DMS114 treated with DMSO at 0.1 percent for 48 hours (cell line): ENCODE measurements at regions not wholly inside any gene's neighbourhood (a gene's known extent, or its start where the extent isn't known, plus 50 kb on each side); places are given as distances from the start of the nearest gene placed in this dataset.
A peak's percentile ranks its signal among the peaks of the same experiment; 100 is the strongest.

ENCODE experiments used
- DNase-seq: peaks from one replicate; lab custom pipeline; 2025; ENCODE audit not compliant: unreplicated experiment; lab: John Stamatoyannopoulos, UW

DNA sequence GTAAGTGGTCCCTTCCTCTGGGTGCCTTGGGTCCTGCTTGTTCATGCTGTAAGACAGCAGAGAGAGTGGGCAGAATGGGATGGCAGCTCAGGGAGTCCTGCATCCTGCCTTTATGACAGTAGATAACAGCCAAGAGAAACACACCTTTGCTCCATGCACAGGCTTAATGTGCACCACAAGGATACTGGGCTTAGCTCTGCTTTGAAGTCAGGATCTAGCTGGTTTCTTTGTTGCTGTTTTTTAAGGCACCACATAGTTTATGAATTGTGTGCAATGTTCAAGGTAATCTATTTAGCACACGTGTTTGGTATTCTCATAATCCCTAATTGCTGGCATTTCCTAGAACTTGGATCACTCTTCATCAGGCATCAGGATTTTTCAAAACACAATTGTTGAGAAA lies 239.5 kb upstream of the DCN start:
- DNase-seq: no peak

DNA sequence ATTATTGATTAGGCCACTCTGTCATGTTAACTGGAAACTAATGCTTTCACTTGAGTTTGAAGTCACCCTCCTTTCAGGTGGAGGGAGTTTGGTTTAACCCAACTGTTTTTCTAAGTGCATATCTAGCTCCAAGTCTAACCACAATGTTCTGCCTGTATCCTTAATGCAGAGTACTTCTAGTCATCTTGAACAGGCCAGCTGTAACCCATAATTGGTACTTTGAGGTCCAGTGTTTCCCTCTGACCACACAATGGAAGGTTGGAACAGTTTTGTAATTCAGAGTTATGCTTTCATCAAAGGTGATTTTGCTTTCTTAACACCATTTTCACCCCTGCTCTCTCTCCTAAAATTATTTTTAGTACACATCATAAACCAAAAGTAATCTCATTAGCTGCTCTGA lies 237.2 kb upstream of the DCN start:
- DNase-seq: no peak

DNA sequence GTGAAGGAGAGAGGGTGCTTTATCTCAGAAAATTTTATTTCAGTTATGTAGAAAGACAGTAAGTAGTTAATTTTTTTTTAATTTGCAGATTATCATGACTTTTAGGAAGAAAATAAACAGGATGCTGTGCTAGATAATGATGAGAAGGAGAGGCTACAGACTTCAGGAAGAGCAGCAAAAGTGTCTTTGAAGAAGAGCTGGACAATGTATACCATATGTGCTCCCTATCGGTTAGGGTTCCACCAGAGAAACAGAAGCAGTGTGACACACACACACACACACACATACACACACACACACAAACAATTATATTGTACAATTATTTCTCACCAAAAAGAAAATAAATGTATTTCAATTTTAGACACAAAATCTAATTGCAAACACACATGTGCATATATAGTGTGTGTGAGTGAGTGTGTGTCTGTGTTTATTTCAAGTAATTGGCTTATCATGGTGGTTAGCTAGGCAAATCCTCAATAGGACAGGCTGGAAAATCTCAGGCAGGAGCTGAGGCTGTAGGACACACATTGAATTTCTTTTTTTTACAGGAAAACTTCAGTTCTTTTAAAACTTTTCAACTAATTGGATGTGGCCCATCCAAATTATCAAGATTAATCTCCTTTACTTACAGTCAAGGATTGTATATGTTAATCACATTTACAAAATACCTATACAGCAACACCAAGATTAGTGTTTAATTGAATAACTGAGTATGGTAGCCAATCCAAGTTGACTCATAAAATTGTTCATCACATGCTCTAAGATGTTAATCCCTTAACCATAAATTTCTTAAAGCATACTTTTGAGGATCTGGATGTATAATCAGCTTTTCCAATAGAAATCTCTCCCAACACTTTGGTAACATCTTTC lies 235.8 kb upstream of the DCN start:
- DNase-seq: no peak

DNA sequence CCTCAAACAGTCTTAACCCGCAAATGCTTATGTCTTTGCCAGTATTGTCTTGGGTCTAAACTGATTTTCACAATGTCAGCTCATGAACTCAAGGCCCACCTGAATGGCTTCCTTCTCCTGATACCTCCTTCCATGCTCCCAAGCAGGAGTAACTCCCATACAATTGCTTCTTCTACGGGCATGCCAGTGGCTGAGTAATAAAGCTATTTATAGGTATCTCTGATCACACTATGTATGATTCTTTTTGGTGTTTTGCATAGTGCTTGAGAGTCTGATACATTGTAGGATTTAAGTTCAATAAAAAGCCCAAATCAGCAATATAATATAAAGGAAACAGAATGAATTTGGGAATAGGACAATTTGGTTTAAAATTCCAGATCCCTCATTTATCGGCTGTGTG lies 235.0 kb upstream of the DCN start:
- no peak for DNase-seq

DNA sequence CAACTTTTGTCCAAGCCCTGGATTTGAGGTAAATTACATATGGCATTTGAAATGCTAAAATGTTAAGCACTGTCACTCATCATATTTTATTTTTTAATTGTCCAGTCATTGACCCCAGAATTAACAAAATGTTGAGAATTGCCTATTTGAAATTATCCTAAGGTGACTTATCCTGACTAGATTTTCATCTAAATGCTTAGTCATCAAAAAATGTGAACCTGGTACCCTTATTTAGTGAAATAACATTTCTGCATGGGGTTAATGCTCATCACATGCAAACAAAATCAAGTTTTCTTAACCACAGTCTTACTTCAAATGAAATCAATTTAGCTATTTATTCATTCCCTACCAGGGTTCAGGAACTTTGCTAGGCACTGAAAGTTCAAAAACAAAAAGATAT lies 232.0 kb upstream of the DCN start:
- no peak for DNase-seq

DNA sequence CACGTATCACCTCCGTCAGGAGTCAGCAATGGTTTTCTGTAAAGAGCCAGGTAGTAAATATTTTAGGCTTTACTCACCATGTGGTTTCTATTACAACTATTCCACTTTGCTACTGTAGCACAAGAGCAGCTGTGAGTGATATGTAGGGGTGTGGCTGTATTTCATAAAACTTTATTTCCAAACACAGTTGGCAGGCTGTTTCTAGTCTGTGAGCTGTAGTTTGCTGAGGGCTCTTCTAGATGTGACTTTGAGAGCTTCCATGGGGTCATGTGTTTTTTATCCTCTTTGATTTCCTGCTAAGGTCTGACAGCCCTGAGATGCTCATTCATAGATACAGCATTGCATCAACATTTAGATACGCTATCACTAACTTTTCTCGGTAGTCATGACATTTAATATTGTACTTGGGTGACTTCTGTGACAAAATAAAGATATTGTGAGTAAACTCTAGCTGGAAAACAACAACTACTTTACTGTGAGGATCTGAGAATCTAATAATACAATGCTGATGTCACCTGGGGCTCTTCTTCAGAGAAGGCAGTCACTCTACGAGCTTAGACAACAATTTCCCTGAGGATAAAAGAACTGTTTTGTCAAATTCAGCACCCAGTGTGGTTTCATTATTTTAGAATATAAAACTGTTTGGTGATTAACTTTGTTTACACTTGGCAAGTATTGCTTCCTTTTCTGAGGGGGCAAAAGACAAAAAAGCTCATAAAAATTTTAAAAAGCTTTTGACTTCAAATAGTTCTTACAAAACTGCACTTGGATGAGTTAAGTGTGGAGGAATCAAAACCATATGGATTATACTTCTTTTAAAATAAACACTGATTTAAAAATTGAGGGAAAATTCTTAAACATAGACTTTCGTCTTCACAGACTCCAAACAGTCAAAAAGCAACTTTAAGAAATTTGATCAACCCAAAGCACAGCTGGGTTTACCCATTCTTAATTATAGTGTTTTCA lies 231.2 kb upstream of the DCN start:
- no peak for DNase-seq

DNA sequence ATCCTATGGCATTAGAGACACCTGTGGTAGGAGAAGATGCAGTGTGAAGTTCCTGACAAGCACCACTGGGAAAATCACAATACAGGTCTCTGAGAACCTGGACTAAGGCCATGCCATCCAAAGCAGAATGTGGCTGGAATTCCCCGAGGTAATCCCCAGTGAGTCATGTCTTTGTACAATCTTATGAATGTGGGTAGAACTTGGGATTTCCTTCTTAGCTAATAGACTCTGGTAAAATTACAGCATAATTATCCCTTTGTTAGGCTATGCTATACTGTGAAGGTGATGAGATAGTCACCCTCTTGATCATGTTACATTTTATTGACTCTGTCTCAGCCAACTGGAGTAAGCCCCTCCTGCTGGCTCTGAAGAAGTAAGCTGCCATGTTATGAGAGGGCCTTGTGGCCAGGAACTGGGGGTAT lies 224.3 kb upstream of the DCN start:
- DNase-seq: no peak

DNA sequence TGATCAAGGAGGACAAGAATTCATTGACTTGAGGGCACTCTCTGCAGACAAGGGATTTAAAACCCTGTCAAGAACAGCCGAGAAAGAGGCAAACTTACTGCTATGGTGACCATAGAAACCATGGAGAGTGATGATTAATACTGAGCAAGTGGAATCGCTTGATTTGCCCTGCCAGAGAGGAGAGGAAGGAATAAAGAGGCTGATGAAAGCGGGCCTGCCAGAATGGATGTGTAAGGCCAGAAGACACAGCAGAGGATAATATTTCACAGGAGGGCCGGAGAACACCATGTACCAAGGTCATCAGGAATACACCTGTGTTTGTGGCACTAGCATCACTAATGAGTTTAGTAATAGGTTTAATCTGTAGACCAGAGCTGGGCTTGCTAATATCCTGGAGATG lies 221.8 kb upstream of the DCN start:
- no peak for DNase-seq

DNA sequence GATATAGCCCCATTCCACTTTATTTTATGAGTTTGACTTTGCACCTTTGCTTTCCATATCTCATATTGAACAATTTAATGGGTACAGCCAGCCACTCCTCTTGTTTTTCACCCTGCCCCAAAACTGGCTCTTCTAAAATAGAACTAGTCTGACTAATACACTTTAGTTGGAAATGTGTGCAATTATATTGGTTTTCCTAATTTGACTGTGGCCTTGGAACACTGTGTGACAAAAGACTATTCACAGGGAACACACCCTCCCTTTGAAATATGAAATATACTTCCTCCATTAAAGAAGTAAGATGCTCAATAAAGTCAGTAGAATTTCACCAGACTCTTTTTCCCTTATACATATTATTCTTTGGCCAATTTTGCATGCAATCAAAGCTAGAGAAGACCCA lies 218.6 kb upstream of the DCN start:
- no peak for DNase-seq

DNA sequence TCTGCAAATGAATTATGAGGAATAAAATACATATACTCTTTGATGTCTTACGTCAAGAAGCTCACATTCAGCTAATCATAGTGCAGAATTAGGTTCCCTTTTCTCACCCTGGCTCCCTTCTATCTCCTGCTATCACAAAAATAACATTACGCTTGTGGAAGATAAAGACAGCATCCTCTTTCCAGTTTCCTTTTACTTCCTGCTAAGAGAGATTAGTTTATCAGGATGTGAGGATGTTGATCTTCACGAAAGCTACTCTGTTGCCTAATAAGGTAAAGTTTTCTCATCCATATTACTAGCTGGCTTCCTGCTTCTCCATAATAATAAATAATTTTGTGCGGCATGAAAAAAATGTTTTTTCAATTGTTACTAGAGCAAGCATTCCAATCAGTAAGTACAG lies 217.7 kb upstream of the DCN start:
- no peak for DNase-seq

DNA sequence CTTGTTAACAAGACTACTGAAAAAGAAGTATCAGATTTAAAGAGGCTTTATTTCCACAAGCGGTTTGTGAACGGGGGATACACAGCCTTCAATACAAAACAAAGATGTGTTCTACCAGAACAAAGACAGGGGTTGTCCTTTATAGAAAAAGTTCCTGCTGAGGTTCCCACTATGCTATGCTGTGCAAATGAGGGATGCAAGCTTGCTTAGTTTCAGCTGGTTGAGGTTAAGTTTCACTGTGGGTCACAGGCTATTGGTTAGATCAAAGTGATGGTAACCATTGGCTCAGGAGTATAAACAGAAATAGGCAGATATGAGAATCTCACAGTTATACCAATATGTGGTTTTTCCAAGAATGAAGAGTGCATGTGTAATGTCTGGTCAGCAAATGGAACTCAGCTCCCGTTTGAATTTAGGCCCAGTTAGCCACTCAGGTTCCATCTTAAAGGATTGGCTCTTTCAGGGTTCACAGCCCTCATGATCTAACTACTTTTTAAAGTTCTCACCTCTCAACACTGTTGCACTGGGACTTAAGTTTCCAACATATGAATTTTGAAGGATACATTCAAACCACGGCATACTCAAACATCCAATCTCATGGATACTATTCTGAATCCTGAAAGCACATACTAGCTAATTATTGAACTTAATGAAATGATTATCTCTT lies 215.4 kb upstream of the DCN start:
- no peak for DNase-seq

DNA sequence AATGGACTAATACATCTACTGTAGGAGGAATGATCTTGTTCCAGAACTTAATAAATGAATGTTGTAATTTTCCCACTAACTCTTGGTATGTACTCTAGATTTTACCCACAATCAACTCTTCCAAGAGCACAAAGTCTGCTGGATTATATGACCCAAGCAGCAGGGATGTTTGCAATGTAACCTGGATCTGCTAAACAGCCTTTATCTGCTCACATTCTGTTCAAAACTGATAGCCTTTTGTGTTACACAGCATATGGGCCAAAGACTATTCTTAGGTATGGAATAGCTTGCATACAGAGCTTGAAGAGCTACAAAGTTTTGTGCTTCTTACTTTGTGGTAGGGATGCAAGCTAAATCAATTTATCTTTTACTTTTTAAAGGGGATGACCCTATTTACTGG lies 213.7 kb upstream of the DCN start:
- DNase-seq: no peak

DNA sequence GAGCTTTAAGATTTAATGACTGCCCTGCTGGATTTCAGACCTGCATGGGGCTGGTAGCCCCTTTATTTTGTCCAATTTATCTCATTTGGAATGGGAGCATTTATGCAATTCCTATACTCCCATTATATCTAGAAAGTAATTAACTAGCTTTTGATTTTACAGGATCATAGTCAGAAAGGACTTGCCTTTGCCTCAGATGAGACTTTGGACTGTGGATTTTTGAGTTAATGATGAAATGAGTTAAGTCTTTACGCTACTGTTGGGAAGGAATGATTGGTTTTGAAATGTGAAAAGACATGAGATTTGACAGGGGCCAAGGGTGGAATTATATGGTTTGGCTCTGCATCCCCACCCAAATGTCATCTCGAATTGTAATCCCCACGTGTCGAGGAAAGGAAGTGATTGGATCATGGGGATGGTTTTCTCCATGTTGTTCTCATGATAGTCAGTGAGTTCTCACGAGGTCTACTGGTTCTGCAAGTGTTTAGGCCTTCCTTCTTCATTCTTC lies 213.1 kb upstream of the DCN start:
- no peak for DNase-seq

DNA sequence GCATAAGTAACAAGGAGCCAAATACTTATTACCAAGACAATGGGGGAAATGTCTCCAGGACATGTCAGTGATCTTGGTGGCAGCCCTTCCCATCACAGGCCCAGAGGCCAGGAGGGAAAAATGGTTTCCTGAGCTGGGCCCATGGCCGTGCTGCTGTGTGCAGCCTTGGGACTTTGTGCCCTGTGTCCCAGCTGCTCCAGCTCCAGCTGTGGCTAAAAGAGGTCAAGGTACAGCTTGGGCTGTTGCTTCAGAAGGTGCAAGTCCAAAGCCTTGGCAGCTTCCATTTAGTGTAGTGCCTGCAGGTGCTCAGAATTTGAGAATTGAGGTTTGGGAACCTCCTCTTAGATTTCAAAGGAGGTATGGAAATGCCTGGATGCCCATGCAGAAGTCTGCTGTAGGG lies 212.3 kb upstream of the DCN start:
- DNase-seq: no peak

DNA sequence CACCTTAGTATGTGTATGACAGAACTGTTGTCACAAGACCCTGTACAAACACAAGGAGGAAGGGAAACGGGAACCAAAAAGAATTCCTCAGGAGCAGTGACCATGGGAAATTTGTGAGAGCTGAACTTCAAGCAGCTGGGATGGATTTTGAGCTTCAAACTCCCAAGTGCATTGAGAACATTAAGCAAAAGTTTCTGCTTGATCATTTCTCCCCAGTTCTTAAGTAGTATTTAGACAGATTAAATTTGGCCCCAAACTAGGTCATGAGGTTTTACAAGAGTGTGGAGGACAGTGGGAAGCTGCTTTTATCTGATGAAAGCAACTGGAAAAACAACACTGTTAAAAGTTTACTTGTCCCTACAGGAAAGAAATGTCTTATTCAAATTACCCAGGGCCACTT lies 206.0 kb upstream of the DCN start:
- peak; percentile 16 for DNase-seq

DNA sequence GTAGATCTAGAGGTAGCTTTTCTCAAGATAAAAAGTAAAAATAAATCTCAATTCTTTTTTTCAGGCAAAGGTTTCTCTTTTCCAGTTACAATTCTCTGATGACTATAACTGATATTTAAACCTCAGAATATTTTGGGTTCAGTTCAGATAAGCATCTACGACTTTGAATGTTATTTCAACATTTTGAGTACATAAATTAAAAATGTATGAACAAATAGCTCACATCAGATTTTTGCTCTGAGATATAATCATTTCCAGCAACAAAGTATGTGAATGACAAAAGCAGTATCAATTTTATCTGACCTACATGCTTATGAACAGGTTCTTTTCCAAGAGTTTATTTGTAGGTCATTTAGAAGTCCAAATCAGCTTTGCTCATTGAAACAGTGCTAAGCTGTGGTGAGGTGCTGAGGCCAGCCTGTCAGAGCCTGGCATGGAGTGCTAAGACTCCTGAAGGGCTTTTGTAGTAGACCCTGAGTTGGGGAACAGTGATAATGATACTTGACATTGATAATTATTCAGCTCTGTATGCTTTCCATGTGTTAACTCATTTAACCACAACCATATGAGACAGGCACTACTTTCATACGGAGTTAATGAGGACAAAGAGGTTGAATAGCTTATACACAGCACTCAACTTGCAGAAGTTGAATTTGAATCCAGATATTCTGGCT lies 205.0 kb upstream of the DCN start:
- DNase-seq: no peak

DNA sequence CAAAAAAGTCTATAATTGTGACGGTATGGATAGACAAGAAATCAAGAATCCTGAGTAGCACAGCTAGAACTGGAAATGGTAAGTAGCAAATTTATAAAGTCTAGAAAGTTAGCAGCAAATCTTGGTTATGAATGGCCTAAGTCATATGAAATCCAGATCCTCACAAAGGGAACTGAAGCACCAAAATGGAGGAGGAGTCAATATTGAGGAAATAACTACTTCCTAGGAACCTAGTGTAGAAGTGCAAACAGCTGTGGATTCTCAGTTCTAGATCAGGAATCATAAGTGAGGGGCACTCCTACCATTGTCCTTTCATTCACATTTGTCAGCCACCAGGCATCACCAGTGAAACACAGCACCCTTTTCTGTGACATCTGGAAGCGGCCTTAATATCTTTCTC lies 202.2 kb upstream of the DCN start:
- no peak for DNase-seq

DNA sequence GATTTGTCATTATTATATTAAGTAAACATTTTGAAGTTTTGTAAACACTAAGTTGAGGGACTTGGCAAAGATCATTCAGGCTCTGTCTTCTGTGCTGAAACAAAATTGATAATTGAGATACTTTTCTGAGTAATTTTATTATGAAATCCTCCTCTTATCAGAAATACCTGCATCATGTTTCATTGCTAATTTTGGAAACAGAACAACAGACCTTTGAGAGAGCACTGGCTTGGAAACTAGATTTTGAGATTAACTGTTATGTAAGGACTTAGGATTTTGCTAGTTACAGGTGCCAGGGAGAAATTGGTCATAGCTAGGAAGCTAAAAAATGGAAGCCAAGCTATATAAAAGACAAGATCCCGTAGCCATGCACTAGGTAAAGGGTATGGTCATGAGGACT lies 201.7 kb upstream of the DCN start:
- no peak for DNase-seq

DNA sequence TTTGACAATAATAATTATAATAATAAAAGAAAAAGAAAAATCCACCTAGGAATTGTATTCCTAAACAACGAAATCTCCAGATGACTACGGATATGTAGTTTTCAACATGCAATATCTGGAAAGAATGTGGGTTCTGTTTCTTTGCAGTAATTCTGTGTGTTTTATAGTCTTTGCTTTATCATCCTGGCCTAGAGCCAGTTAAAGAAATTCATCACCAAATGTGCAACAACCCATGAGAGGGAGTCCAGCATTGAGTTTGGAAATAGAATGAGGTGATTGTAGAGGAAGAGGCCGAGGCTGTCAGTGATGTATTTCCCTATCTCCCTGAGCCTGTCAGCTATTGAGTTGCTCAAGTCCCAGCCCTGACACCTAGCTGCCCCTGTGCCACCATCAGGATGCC lies 200.5 kb upstream of the DCN start:
- no peak for DNase-seq

DNA sequence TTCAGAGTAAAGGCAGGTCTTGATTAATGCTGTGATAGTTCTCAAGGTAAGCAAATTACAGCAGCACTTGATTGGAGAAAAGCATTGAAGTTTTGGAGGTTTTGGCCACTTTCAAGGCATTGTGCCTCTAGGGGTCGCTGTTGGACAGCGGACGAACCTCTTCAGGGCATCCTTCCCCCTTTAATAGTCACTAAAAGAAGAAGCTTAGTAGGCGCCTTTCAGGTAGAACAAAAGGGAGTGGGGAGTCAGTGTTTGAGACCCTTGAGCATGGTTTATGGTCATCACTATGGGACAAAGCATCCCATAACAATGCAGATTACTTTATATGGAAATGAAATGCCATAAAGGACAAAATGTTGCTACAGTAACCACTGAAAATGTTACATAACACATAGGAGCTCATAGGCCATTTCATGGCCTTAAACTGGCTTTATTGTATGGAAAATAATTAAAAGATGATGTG lies 199.5 kb upstream of the DCN start:
- DNase-seq: peak; percentile 57

DNA sequence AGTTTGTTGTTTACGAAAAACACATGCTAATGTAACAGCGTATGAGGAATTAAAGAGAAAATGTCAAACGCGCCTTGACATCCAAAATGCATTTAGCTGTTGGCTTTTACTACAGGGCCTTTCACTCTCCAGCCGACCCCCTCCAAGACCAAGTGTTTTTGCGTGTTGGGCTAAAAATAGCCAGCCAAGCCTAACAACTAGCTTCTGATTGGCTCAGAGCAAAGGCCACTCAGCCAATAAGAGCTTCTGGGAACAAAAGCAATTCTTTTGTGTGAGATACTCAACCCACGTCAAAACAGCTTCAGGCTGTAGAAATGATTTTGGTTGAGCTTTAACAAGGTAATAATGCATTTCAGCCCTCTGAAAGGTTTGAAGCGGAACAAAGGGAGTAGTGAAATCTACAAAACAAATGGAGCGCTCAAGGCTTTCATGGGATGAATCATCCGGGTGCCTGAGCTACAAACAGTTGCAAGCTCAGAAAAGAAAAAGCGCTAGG lies 198.7 kb upstream of the DCN start:
- peak; percentile 50 for DNase-seq
